GM23338 (cell line): ENCODE measurements at regions not wholly inside any gene's neighbourhood (a gene's known extent, or its start where the extent isn't known, plus 50 kb on each side); places are given as distances from the start of the nearest gene placed in this dataset.

Experiments
- ATAC-seq: fragments of 200-7000 bp; cut with Tn5 transposase; 3 replicates; pipeline ENCODE4 v1.9.1; 2020
- DNase-seq: peaks from one replicate; pipeline ENCODE4 v3.0.0-alpha.2; 2015; ENCODE audit warnings: low spot score
- H2AFZ ChIP-seq: fragments of 200-600 bp; sonication (generic); 2 replicates; pipeline ENCODE4 v1.8.0; 2016; ENCODE audit warnings: antibody characterized with exemption, mild to moderate bottlenecking, moderate library complexity
- H3F3A ChIP-seq: fragments of 200-600 bp; sonication (generic); replicated peaks from 2 replicates; pipeline ENCODE4 v1.8.0; 2017; ENCODE audit warnings: antibody characterized with exemption, mixed run types, low read depth
- H3K27ac ChIP-seq: fragments of 200-600 bp; sonication (generic); 2 replicates; pipeline ENCODE4 v1.6.1; 2016; ENCODE audit warnings: low read depth
- H3K27me3 ChIP-seq: fragments of 200-600 bp; sonication (generic); 2 replicates; pipeline ENCODE4 v1.8.0; 2016; ENCODE audit warnings: mild to moderate bottlenecking, mixed run types, moderate library complexity; ENCODE audit not compliant: insufficient read depth
- H3K36me3 ChIP-seq: fragments of 200-600 bp; sonication (generic); 2 replicates; pipeline ENCODE4 v1.8.0; 2016; ENCODE audit warnings: mild to moderate bottlenecking; ENCODE audit not compliant: insufficient read depth
- H3K4me1 ChIP-seq: fragments of 200-600 bp; sonication (generic); 2 replicates; pipeline ENCODE4 v1.8.0; 2016; ENCODE audit warnings: mild to moderate bottlenecking, moderate library complexity; ENCODE audit not compliant: insufficient read depth
- H3K4me2 ChIP-seq: fragments of 200-600 bp; sonication (generic); 2 replicates; pipeline ENCODE4 v1.7.1; 2017; ENCODE audit warnings: mixed run types
- H3K4me3 ChIP-seq: fragments of 200-600 bp; sonication (generic); 2 replicates; pipeline ENCODE4 v1.6.1; 2016; ENCODE audit warnings: mixed run types
- H3K79me2 ChIP-seq: fragments of 200-600 bp; sonication (generic); replicated peaks from 2 replicates; pipeline ENCODE4 v1.8.0; 2017; ENCODE audit warnings: mild to moderate bottlenecking; ENCODE audit not compliant: insufficient read depth
- H3K9me2 ChIP-seq: fragments of 200-600 bp; sonication (generic); 2 replicates; pipeline ENCODE4 v1.8.0; 2017; ENCODE audit not compliant: insufficient read depth
- H4K20me1 ChIP-seq: fragments of 200-600 bp; sonication (generic); replicated peaks from 2 replicates; pipeline ENCODE4 v1.8.0; 2017; ENCODE audit warnings: mild to moderate bottlenecking; ENCODE audit not compliant: insufficient read depth
- H3K27ac Mint-ChIP-seq: 2 replicates; pipeline ENCODE4 v1.8.0; 2020; ENCODE audit warnings: inconsistent platforms, mild to moderate bottlenecking, moderate library complexity, mixed read lengths
- H3K27me3 Mint-ChIP-seq: 3 replicates; pipeline ENCODE4 v1.8.0; 2022; ENCODE audit warnings: low read depth, mild to moderate bottlenecking, moderate library complexity, mixed read lengths, inconsistent platforms; ENCODE audit not compliant: insufficient read depth, poor library complexity
- H3K36me3 Mint-ChIP-seq: 3 replicates; pipeline ENCODE4 v1.8.0; 2021; ENCODE audit warnings: low read depth, mild to moderate bottlenecking, inconsistent platforms, moderate library complexity, mixed read lengths
- H3K4me1 Mint-ChIP-seq: 3 replicates; pipeline ENCODE4 v1.8.0; 2020; ENCODE audit warnings: mild to moderate bottlenecking, inconsistent platforms, mixed read lengths
- H3K4me3 Mint-ChIP-seq: 3 replicates; pipeline ENCODE4 v1.8.0; 2021; ENCODE audit warnings: moderate library complexity, mild to moderate bottlenecking, inconsistent platforms, mixed read lengths
- H3K9me3 Mint-ChIP-seq: 3 replicates; pipeline ENCODE4 v1.8.0; 2020; ENCODE audit warnings: moderate library complexity, mild to moderate bottlenecking, inconsistent platforms, mixed read lengths
- EZH2 ChIP-seq: fragments of 200-600 bp; sonication (generic); IDR thresholded peaks from one replicate; pipeline ENCODE4 v1.8.0; 2017; ENCODE audit warnings: antibody characterized with exemption, mild to moderate bottlenecking, low read depth; ENCODE audit not compliant: unreplicated experiment
- EZH2phosphoT487 ChIP-seq: fragments of 200-600 bp; sonication (generic); IDR thresholded peaks from one replicate; pipeline ENCODE4 v1.8.1; 2018; ENCODE audit warnings: antibody characterized with exemption; ENCODE audit not compliant: unreplicated experiment
- JUNB ChIP-seq: IDR thresholded peaks from one replicate; pipeline ENCODE4 v1.6.1; 2016; ENCODE audit warnings: antibody characterized with exemption; ENCODE audit not compliant: unreplicated experiment
- NANOG ChIP-seq: IDR thresholded peaks from 2 replicates; pipeline ENCODE4 v1.6.1; 2016; ENCODE audit warnings: antibody characterized with exemption, borderline replicate concordance
- STAT1 ChIP-seq: IDR thresholded peaks from one replicate; pipeline ENCODE4 v1.6.1; 2016; ENCODE audit warnings: antibody characterized with exemption; ENCODE audit not compliant: unreplicated experiment
- ZNF114 ChIP-seq: fragments of 250-450 bp; sonication (Bioruptor Pico); IDR thresholded peaks from 2 replicates; pipeline ENCODE4 v1.5.0; 2020; ENCODE audit warnings: mild to moderate bottlenecking, moderate library complexity
- ZNF331 ChIP-seq: fragments of 250-450 bp; sonication (Bioruptor Pico); IDR thresholded peaks from 2 replicates; pipeline ENCODE4 v1.5.0; 2020; ENCODE audit warnings: low read depth, mild to moderate bottlenecking, moderate library complexity
- TF ChIP-seq, protein P1 (sequence below): IDR thresholded peaks from one replicate; pipeline ENCODE4 v1.6.1; 2018; ENCODE audit warnings: antibody characterized with exemption; ENCODE audit not compliant: unreplicated experiment
- TF ChIP-seq, protein P2 (sequence below): fragments of 250-450 bp; sonication (Bioruptor Pico); IDR thresholded peaks from 2 replicates; pipeline ENCODE4 v1.5.0; 2020; ENCODE audit warnings: mild to moderate bottlenecking, moderate library complexity
- TF ChIP-seq, protein P3 (sequence below): IDR thresholded peaks from 2 replicates; pipeline ENCODE4 v1.6.1; 2016; ENCODE audit warnings: antibody characterized with exemption

GRCh38 chr19:30267332-30267731 lies 104.9 kb upstream of the ZNF536 start (continued):
- TF ChIP-seq, protein P1, sequence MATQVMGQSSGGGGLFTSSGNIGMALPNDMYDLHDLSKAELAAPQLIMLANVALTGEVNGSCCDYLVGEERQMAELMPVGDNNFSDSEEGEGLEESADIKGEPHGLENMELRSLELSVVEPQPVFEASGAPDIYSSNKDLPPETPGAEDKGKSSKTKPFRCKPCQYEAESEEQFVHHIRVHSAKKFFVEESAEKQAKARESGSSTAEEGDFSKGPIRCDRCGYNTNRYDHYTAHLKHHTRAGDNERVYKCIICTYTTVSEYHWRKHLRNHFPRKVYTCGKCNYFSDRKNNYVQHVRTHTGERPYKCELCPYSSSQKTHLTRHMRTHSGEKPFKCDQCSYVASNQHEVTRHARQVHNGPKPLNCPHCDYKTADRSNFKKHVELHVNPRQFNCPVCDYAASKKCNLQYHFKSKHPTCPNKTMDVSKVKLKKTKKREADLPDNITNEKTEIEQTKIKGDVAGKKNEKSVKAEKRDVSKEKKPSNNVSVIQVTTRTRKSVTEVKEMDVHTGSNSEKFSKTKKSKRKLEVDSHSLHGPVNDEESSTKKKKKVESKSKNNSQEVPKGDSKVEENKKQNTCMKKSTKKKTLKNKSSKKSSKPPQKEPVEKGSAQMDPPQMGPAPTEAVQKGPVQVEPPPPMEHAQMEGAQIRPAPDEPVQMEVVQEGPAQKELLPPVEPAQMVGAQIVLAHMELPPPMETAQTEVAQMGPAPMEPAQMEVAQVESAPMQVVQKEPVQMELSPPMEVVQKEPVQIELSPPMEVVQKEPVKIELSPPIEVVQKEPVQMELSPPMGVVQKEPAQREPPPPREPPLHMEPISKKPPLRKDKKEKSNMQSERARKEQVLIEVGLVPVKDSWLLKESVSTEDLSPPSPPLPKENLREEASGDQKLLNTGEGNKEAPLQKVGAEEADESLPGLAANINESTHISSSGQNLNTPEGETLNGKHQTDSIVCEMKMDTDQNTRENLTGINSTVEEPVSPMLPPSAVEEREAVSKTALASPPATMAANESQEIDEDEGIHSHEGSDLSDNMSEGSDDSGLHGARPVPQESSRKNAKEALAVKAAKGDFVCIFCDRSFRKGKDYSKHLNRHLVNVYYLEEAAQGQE: no peak
- TF ChIP-seq NANOG (no peak), STAT1 (no peak), ZNF114 (CRISPR knock-in tag) (no peak), EZH2 (no peak)
- TF ChIP-seq, protein P2, sequence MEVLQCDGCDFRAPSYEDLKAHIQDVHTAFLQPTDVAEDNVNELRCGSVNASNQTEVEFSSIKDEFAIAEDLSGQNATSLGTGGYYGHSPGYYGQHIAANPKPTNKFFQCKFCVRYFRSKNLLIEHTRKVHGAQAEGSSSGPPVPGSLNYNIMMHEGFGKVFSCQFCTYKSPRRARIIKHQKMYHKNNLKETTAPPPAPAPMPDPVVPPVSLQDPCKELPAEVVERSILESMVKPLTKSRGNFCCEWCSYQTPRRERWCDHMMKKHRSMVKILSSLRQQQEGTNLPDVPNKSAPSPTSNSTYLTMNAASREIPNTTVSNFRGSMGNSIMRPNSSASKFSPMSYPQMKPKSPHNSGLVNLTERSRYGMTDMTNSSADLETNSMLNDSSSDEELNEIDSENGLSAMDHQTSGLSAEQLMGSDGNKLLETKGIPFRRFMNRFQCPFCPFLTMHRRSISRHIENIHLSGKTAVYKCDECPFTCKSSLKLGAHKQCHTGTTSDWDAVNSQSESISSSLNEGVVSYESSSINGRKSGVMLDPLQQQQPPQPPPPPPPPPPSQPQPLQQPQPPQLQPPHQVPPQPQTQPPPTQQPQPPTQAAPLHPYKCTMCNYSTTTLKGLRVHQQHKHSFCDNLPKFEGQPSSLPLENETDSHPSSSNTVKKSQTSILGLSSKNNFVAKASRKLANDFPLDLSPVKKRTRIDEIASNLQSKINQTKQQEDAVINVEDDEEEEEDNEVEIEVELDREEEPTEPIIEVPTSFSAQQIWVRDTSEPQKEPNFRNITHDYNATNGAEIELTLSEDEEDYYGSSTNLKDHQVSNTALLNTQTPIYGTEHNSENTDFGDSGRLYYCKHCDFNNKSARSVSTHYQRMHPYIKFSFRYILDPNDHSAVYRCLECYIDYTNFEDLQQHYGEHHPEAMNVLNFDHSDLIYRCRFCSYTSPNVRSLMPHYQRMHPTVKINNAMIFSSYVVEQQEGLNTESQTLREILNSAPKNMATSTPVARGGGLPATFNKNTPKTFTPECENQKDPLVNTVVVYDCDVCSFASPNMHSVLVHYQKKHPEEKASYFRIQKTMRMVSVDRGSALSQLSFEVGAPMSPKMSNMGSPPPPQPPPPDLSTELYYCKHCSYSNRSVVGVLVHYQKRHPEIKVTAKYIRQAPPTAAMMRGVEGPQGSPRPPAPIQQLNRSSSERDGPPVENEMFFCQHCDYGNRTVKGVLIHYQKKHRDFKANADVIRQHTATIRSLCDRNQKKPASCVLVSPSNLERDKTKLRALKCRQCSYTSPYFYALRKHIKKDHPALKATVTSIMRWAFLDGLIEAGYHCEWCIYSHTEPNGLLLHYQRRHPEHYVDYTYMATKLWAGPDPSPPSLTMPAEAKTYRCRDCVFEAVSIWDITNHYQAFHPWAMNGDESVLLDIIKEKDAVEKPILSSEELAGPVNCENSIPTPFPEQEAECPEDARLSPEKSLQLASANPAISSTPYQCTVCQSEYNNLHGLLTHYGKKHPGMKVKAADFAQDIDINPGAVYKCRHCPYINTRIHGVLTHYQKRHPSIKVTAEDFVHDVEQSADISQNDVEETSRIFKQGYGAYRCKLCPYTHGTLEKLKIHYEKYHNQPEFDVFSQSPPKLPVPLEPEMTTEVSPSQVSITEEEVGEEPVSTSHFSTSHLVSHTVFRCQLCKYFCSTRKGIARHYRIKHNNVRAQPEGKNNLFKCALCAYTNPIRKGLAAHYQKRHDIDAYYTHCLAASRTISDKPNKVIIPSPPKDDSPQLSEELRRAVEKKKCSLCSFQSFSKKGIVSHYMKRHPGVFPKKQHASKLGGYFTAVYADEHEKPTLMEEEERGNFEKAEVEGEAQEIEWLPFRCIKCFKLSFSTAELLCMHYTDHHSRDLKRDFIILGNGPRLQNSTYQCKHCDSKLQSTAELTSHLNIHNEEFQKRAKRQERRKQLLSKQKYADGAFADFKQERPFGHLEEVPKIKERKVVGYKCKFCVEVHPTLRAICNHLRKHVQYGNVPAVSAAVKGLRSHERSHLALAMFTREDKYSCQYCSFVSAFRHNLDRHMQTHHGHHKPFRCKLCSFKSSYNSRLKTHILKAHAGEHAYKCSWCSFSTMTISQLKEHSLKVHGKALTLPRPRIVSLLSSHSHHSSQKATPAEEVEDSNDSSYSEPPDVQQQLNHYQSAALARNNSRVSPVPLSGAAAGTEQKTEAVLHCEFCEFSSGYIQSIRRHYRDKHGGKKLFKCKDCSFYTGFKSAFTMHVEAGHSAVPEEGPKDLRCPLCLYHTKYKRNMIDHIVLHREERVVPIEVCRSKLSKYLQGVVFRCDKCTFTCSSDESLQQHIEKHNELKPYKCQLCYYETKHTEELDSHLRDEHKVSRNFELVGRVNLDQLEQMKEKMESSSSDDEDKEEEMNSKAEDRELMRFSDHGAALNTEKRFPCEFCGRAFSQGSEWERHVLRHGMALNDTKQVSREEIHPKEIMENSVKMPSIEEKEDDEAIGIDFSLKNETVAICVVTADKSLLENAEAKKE (CRISPR knock-in tag): no peak

GRCh38 chr19:30268601-30269000 lies 103.6 kb upstream of the ZNF536 start:
- ATAC-seq (no peak), DNase-seq (no peak)
- Histone ChIP-seq H3F3A (no peaks in the 10 kb centered on the region), H3K4me2 (no peak overlapping the region), H3K27ac (no peak overlapping the region), H4K20me1 (no peaks in the 10 kb centered on the region), H3K4me3 (no peak overlapping the region), H3K9me2 (no peaks in the 10 kb centered on the region), H3K36me3 (no peaks in the 10 kb centered on the region), H3K79me2 (no peaks in the 10 kb centered on the region), H3K27me3 (no peaks in the 10 kb centered on the region), H3K4me1 (peaks cover 28% of the 10 kb centered on the region), H2AFZ (peak overlapping the region; percentile 83; the same call in 1 of the 2 replicates)
- no peak overlapping the region for H3K4me3 Mint-ChIP-seq
- peaks cover 33% of the 10 kb centered on the region for H3K4me1 Mint-ChIP-seq
- H3K9me3 Mint-ChIP-seq: peaks cover 18% of the 10 kb centered on the region
- H3K27ac Mint-ChIP-seq: no peak overlapping the region
- H3K36me3 Mint-ChIP-seq: peaks cover 11% of the 10 kb centered on the region; the same call in 2 of the 3 replicates
- H3K27me3 Mint-ChIP-seq: peaks cover 9% of the 10 kb centered on the region
- TF ChIP-seq JUNB (no peak), ZNF331 (CRISPR knock-in tag) (no peak), EZH2 (no peak), NANOG (no peak), STAT1 (no peak), EZH2phosphoT487 (no peak)
- TF ChIP-seq, protein P1: no peak
- TF ChIP-seq, protein P3, sequence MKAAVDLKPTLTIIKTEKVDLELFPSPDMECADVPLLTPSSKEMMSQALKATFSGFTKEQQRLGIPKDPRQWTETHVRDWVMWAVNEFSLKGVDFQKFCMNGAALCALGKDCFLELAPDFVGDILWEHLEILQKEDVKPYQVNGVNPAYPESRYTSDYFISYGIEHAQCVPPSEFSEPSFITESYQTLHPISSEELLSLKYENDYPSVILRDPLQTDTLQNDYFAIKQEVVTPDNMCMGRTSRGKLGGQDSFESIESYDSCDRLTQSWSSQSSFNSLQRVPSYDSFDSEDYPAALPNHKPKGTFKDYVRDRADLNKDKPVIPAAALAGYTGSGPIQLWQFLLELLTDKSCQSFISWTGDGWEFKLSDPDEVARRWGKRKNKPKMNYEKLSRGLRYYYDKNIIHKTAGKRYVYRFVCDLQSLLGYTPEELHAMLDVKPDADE: no peak
